GM23338 (cell line): ENCODE measurements at regions not wholly inside any gene's neighbourhood (a gene's known extent, or its start where the extent isn't known, plus 50 kb on each side); places are given as distances from the start of the nearest gene placed in this dataset.

Experiments
- ATAC-seq: fragments of 200-7000 bp; cut with Tn5 transposase; 3 replicates; pipeline ENCODE4 v1.9.1; 2020
- DNase-seq: peaks from one replicate; pipeline ENCODE4 v3.0.0-alpha.2; 2015; ENCODE audit warnings: low spot score
- H2AFZ ChIP-seq: fragments of 200-600 bp; sonication (generic); 2 replicates; pipeline ENCODE4 v1.8.0; 2016; ENCODE audit warnings: antibody characterized with exemption, mild to moderate bottlenecking, moderate library complexity
- H3F3A ChIP-seq: fragments of 200-600 bp; sonication (generic); replicated peaks from 2 replicates; pipeline ENCODE4 v1.8.0; 2017; ENCODE audit warnings: antibody characterized with exemption, mixed run types, low read depth
- H3K27ac ChIP-seq: fragments of 200-600 bp; sonication (generic); 2 replicates; pipeline ENCODE4 v1.6.1; 2016; ENCODE audit warnings: low read depth
- H3K27me3 ChIP-seq: fragments of 200-600 bp; sonication (generic); 2 replicates; pipeline ENCODE4 v1.8.0; 2016; ENCODE audit warnings: mild to moderate bottlenecking, mixed run types, moderate library complexity; ENCODE audit not compliant: insufficient read depth
- H3K36me3 ChIP-seq: fragments of 200-600 bp; sonication (generic); 2 replicates; pipeline ENCODE4 v1.8.0; 2016; ENCODE audit warnings: mild to moderate bottlenecking; ENCODE audit not compliant: insufficient read depth
- H3K4me1 ChIP-seq: fragments of 200-600 bp; sonication (generic); 2 replicates; pipeline ENCODE4 v1.8.0; 2016; ENCODE audit warnings: mild to moderate bottlenecking, moderate library complexity; ENCODE audit not compliant: insufficient read depth
- H3K4me2 ChIP-seq: fragments of 200-600 bp; sonication (generic); 2 replicates; pipeline ENCODE4 v1.7.1; 2017; ENCODE audit warnings: mixed run types
- H3K4me3 ChIP-seq: fragments of 200-600 bp; sonication (generic); 2 replicates; pipeline ENCODE4 v1.6.1; 2016; ENCODE audit warnings: mixed run types
- H3K79me2 ChIP-seq: fragments of 200-600 bp; sonication (generic); replicated peaks from 2 replicates; pipeline ENCODE4 v1.8.0; 2017; ENCODE audit warnings: mild to moderate bottlenecking; ENCODE audit not compliant: insufficient read depth
- H3K9me2 ChIP-seq: fragments of 200-600 bp; sonication (generic); 2 replicates; pipeline ENCODE4 v1.8.0; 2017; ENCODE audit not compliant: insufficient read depth
- H4K20me1 ChIP-seq: fragments of 200-600 bp; sonication (generic); replicated peaks from 2 replicates; pipeline ENCODE4 v1.8.0; 2017; ENCODE audit warnings: mild to moderate bottlenecking; ENCODE audit not compliant: insufficient read depth
- H3K27ac Mint-ChIP-seq: 2 replicates; pipeline ENCODE4 v1.8.0; 2020; ENCODE audit warnings: inconsistent platforms, mild to moderate bottlenecking, moderate library complexity, mixed read lengths
- H3K27me3 Mint-ChIP-seq: 3 replicates; pipeline ENCODE4 v1.8.0; 2022; ENCODE audit warnings: low read depth, mild to moderate bottlenecking, moderate library complexity, mixed read lengths, inconsistent platforms; ENCODE audit not compliant: insufficient read depth, poor library complexity
- H3K36me3 Mint-ChIP-seq: 3 replicates; pipeline ENCODE4 v1.8.0; 2021; ENCODE audit warnings: low read depth, mild to moderate bottlenecking, inconsistent platforms, moderate library complexity, mixed read lengths
- H3K4me1 Mint-ChIP-seq: 3 replicates; pipeline ENCODE4 v1.8.0; 2020; ENCODE audit warnings: mild to moderate bottlenecking, inconsistent platforms, mixed read lengths
- H3K4me3 Mint-ChIP-seq: 3 replicates; pipeline ENCODE4 v1.8.0; 2021; ENCODE audit warnings: moderate library complexity, mild to moderate bottlenecking, inconsistent platforms, mixed read lengths
- H3K9me3 Mint-ChIP-seq: 3 replicates; pipeline ENCODE4 v1.8.0; 2020; ENCODE audit warnings: moderate library complexity, mild to moderate bottlenecking, inconsistent platforms, mixed read lengths
- CREB1 ChIP-seq: fragments of 250-450 bp; sonication (Bioruptor Pico); IDR thresholded peaks from 2 replicates; pipeline ENCODE4 v1.5.0; 2020; ENCODE audit warnings: low read depth, mild to moderate bottlenecking, moderate library complexity
- EZH2phosphoT487 ChIP-seq: fragments of 200-600 bp; sonication (generic); IDR thresholded peaks from one replicate; pipeline ENCODE4 v1.8.1; 2018; ENCODE audit warnings: antibody characterized with exemption; ENCODE audit not compliant: unreplicated experiment
- JUNB ChIP-seq: IDR thresholded peaks from one replicate; pipeline ENCODE4 v1.6.1; 2016; ENCODE audit warnings: antibody characterized with exemption; ENCODE audit not compliant: unreplicated experiment
- STAT1 ChIP-seq: IDR thresholded peaks from one replicate; pipeline ENCODE4 v1.6.1; 2016; ENCODE audit warnings: antibody characterized with exemption; ENCODE audit not compliant: unreplicated experiment
- ZNF114 ChIP-seq: fragments of 250-450 bp; sonication (Bioruptor Pico); IDR thresholded peaks from 2 replicates; pipeline ENCODE4 v1.5.0; 2020; ENCODE audit warnings: mild to moderate bottlenecking, moderate library complexity
- ZNF331 ChIP-seq: fragments of 250-450 bp; sonication (Bioruptor Pico); IDR thresholded peaks from 2 replicates; pipeline ENCODE4 v1.5.0; 2020; ENCODE audit warnings: low read depth, mild to moderate bottlenecking, moderate library complexity
- TF ChIP-seq, protein P1 (sequence below): IDR thresholded peaks from one replicate; pipeline ENCODE4 v1.6.1; 2018; ENCODE audit warnings: antibody characterized with exemption; ENCODE audit not compliant: unreplicated experiment
- TF ChIP-seq, protein P2 (sequence below): IDR thresholded peaks from 2 replicates; pipeline ENCODE4 v1.6.1; 2016; ENCODE audit warnings: antibody characterized with exemption

DNA sequence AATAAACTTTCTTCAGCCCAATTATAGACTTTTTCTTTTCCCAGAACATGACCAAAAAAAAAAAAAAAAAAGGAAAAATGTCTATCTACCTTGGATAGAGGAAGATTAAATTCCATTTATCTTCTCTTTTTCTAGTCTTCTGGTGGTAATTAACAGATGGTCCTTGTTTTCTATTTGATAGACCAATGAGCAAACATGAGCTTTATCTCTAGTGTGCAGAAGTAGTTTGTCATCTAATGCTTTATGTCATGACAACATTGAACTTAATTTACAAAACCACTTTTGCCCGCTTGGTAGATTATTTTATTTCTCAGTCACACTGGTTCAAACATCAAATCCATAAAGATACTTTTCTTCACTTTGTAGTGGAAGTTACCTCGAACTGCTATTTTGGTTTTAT is 69.5 kb upstream of the ELL2 start (continued):
- TF ChIP-seq, protein P1, sequence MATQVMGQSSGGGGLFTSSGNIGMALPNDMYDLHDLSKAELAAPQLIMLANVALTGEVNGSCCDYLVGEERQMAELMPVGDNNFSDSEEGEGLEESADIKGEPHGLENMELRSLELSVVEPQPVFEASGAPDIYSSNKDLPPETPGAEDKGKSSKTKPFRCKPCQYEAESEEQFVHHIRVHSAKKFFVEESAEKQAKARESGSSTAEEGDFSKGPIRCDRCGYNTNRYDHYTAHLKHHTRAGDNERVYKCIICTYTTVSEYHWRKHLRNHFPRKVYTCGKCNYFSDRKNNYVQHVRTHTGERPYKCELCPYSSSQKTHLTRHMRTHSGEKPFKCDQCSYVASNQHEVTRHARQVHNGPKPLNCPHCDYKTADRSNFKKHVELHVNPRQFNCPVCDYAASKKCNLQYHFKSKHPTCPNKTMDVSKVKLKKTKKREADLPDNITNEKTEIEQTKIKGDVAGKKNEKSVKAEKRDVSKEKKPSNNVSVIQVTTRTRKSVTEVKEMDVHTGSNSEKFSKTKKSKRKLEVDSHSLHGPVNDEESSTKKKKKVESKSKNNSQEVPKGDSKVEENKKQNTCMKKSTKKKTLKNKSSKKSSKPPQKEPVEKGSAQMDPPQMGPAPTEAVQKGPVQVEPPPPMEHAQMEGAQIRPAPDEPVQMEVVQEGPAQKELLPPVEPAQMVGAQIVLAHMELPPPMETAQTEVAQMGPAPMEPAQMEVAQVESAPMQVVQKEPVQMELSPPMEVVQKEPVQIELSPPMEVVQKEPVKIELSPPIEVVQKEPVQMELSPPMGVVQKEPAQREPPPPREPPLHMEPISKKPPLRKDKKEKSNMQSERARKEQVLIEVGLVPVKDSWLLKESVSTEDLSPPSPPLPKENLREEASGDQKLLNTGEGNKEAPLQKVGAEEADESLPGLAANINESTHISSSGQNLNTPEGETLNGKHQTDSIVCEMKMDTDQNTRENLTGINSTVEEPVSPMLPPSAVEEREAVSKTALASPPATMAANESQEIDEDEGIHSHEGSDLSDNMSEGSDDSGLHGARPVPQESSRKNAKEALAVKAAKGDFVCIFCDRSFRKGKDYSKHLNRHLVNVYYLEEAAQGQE = no peak

DNA sequence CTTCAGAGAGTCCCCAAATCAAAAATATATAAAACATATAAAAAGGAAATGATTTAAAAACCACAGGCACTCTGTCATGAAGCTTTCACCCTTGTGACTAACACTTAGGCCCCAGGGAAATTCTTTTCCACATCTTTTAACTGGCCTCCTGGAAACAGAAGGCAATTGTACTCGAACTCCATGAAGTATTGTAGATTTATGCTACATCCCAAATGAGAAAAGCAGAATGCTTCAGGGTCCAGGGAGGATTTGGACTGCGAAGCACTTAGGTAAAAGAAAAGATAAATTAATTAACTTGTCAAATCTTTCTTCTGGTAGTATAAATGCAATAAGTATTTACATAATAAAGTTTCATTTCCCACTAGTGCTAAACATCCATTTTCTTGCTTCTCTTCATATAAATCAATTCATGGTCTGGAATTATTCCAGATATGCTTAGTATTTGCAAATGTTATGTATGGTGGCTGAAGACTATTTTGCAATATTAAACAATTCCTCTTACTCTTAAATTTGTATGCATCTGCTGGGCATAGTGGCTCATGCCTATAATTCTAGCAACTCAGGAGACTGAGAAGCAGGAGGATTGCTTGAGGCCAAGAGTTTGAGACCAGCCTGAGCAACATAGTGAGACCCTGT is 64.9 kb upstream of the ELL2 start:
- Histone ChIP-seq H3K4me1 (no peaks in the 10 kb centered on the region), H3K4me2 (no peak overlapping the region), H3K36me3 (no peaks in the 10 kb centered on the region), H3K79me2 (no peaks in the 10 kb centered on the region), H4K20me1 (no peaks in the 10 kb centered on the region), H3K9me2 (no peaks in the 10 kb centered on the region), H2AFZ (no peak overlapping the region), H3F3A (no peaks in the 10 kb centered on the region), H3K4me3 (no peak overlapping the region), H3K27ac (no peak overlapping the region), H3K27me3 (no peaks in the 10 kb centered on the region)
- Mint-ChIP-seq H3K4me3 (no peak overlapping the region), H3K4me1 (no peaks in the 10 kb centered on the region), H3K27ac (no peak overlapping the region), H3K27me3 (no peaks in the 10 kb centered on the region), H3K36me3 (no peaks in the 10 kb centered on the region), H3K9me3 (no peaks in the 10 kb centered on the region)
- DNase-seq (no peak), ATAC-seq (no peak)
- TF ChIP-seq, protein P2, sequence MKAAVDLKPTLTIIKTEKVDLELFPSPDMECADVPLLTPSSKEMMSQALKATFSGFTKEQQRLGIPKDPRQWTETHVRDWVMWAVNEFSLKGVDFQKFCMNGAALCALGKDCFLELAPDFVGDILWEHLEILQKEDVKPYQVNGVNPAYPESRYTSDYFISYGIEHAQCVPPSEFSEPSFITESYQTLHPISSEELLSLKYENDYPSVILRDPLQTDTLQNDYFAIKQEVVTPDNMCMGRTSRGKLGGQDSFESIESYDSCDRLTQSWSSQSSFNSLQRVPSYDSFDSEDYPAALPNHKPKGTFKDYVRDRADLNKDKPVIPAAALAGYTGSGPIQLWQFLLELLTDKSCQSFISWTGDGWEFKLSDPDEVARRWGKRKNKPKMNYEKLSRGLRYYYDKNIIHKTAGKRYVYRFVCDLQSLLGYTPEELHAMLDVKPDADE = no peak
- no peak for TF ChIP-seq ZNF331 (CRISPR knock-in tag)
- no peak for TF ChIP-seq ZNF114 (CRISPR knock-in tag)

DNA sequence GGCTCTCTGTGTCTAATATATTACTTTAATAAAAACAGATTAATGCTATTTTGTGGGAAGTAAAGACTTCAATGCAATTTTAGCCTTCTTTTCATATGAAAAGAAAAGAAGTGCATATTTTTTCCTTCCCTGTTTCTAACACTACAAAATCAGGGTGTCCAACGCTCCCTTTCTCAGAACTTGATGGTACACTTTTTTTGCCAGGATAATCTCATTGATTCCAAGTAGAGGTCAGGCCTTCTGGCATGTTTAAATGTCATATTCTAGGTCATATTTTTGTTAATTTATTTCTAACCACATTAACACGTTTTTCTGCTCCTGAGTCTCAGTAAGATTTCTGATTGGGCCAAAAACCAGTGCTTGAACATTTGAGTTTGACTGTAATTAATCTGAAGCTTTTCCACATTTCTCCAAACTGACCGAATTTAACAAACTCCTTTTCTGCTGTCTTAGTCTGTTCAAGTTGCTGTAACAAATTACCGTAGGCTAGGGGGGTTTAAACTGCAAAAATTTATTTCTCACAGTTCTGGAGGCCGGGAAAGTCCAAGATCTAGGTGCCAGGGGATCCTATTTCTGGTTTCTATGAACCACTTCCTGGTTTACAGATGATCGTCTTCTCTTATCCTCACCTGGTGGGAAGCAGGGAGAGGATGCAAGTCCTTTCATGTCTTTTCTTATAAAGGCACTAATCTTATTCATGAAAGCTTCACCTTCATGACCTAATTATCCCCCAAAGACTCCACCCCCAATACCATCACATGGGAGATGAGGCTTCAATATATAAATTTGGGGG is 63.2 kb upstream of the ELL2 start:
- no peak overlapping the region for H3K4me2 ChIP-seq
- no peaks in the 10 kb centered on the region for H3K36me3 ChIP-seq
- Mint-ChIP-seq H3K4me1 (no peaks in the 10 kb centered on the region), H3K36me3 (no peaks in the 10 kb centered on the region), H3K4me3 (no peak overlapping the region), H3K9me3 (0 out of 3 replicates have a peak, but pooled peaks cover 3% of the 10 kb centered on the region), H3K27me3 (no peaks in the 10 kb centered on the region), H3K27ac (no peak overlapping the region; the same call in 1 of the 2 replicates)
- DNase-seq (no peak), ATAC-seq (no peak)
- H3K27ac ChIP-seq = no peak overlapping the region
- no peak overlapping the region for H3K4me3 ChIP-seq
- no peaks in the 10 kb centered on the region for H3F3A ChIP-seq
- no peaks in the 10 kb centered on the region for H4K20me1 ChIP-seq
- H3K4me1 ChIP-seq = no peaks in the 10 kb centered on the region
- H2AFZ ChIP-seq = peak overlapping the region; percentile 89
- no peaks in the 10 kb centered on the region for H3K27me3 ChIP-seq
- TF ChIP-seq, protein P2 = no peak
- TF ChIP-seq CREB1 (CRISPR knock-in tag) (no peak), STAT1 (no peak), EZH2phosphoT487 (no peak), ZNF114 (CRISPR knock-in tag) (no peak), JUNB (no peak)
- H3K79me2 ChIP-seq = no peaks in the 10 kb centered on the region
- no peaks in the 10 kb centered on the region for H3K9me2 ChIP-seq
